ENCODE measurements at regions not wholly inside any gene's neighbourhood (a gene's known extent, or its start where the extent isn't known, plus 50 kb on each side); places are given as distances from the start of the nearest gene placed in this dataset.

DNA sequence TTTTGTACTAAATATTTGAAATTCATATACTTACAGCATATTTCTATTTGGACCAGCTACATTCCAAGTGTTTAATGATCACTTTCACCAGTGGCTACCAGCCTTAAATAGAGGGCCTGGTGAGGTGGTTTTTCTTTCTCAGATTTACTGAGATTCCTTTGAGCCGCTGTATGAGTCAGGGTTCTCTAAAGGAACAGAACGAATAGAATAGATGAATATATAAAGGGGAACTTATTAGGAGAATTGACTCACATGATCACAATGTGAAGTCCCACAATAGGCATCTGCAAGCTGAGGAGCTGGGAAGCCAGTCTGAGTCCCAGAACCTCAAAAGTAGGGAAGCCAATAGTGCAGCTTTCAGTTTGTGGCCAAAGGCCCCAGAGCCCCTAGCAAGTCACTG is 146.2 kb upstream of the TLL1 start:
- TF ChIP-seq, protein P1, sequence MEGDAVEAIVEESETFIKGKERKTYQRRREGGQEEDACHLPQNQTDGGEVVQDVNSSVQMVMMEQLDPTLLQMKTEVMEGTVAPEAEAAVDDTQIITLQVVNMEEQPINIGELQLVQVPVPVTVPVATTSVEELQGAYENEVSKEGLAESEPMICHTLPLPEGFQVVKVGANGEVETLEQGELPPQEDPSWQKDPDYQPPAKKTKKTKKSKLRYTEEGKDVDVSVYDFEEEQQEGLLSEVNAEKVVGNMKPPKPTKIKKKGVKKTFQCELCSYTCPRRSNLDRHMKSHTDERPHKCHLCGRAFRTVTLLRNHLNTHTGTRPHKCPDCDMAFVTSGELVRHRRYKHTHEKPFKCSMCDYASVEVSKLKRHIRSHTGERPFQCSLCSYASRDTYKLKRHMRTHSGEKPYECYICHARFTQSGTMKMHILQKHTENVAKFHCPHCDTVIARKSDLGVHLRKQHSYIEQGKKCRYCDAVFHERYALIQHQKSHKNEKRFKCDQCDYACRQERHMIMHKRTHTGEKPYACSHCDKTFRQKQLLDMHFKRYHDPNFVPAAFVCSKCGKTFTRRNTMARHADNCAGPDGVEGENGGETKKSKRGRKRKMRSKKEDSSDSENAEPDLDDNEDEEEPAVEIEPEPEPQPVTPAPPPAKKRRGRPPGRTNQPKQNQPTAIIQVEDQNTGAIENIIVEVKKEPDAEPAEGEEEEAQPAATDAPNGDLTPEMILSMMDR (IDR thresholded peaks at IDR 0.05; ENCODE audit: insufficient read depth, low read depth, low read length) = no peak
- TF ChIP-seq EZH2 (IDR thresholded peaks at IDR 0.05; ENCODE audit: insufficient read depth, low read length) = no peak

Measured in astrocyte (in vitro differentiated cells and primary cell).